ENCODE measurements at regions not wholly inside any gene's neighbourhood (a gene's known extent, or its start where the extent isn't known, plus 50 kb on each side); places are given as distances from the start of the nearest gene placed in this dataset.

DNA sequence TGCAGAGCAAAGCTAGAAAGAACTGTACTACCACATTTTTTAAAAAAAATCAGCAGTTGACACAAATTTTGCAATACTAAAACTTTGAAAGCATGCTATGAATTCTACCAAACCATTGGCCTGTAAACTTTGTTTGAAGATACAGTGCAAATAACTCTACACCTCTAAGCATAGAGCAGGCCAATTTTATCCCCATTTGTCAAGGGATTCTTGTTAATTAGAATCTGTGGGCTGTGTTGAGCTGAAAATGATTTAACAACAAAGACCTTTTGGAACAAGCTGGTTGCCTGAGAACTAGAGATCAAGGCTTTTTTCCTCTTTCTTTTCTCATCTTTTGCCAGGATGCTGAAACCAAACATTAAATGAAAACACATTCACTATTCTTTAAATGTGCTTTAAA is 886.0 kb upstream of the CDH2 start:
- no peak for DNase-seq
- Histone ChIP-seq H2BK20ac (ENCODE audit: low read depth, low read length, poor library complexity, severe bottlenecking) (no peak overlapping the region), H2BK15ac (ENCODE audit: low read depth, low read length) (no peak overlapping the region), H2AFZ (ENCODE audit: low read length) (no peak overlapping the region), H3K23me2 (ENCODE audit: insufficient read length, low read depth, low read length, poor library complexity, severe bottlenecking) (no peaks in the 10 kb centered on the region), H2AK5ac (ENCODE audit: insufficient read length, low read length) (no peak overlapping the region), H3K14ac (ENCODE audit: insufficient read depth, low read length) (no peak overlapping the region), H4K20me1 (ENCODE audit: control insufficient read depth, insufficient read depth, insufficient read length) (no peaks in the 10 kb centered on the region), H3K18ac (ENCODE audit: insufficient read length, low read depth, low read length) (no peak overlapping the region), H3K79me2 (ENCODE audit: insufficient read depth, low read length) (no peaks in the 10 kb centered on the region), H4K8ac (replicated peaks; ENCODE audit: insufficient read length, low read depth, low read length) (no peak overlapping the region), H3K4me2 (ENCODE audit: insufficient read depth, insufficient read length, low read length) (no peak overlapping the region), H3K23ac (ENCODE audit: insufficient read length, low read depth, low read length) (no peak overlapping the region), H3T11ph (ENCODE audit: low read length) (no peak overlapping the region), H3K9ac (ENCODE audit: extremely low read depth, insufficient read length, low read length) (no peak overlapping the region), H3K56ac (ENCODE audit: insufficient read length, low read depth, low read length) (no peak overlapping the region), H2BK12ac (ENCODE audit: insufficient read length, low read depth, low read length) (no peak overlapping the region), H3K79me1 (ENCODE audit: insufficient read depth, low read depth, low read length, poor library complexity, severe bottlenecking) (no peaks in the 10 kb centered on the region), H3K27me3 (ENCODE audit: insufficient read depth, low read length) (no peaks in the 10 kb centered on the region), H3K4me1 (ENCODE audit: insufficient read depth, low read length) (no peaks in the 10 kb centered on the region), H2BK5ac (ENCODE audit: insufficient read length, low read length) (no peak overlapping the region), H3K9me3 (ENCODE audit: control insufficient read depth, low read depth, low read length) (no peaks in the 10 kb centered on the region), H2BK120ac (ENCODE audit: low read depth, low read length, poor library complexity, severe bottlenecking) (no peak overlapping the region), H4K91ac (ENCODE audit: insufficient read length, low read depth, low read length) (no peak overlapping the region), H3K4ac (ENCODE audit: low read depth, low read length) (no peak overlapping the region), H4K5ac (ENCODE audit: insufficient read length, low read depth, low read length) (no peak overlapping the region), H3K27ac (ENCODE audit: insufficient read length, low read depth, low read length) (no peak overlapping the region)
- H3K9me3 Mint-ChIP-seq, result no peaks in the 10 kb centered on the region
- TF ChIP-seq, protein P1, sequence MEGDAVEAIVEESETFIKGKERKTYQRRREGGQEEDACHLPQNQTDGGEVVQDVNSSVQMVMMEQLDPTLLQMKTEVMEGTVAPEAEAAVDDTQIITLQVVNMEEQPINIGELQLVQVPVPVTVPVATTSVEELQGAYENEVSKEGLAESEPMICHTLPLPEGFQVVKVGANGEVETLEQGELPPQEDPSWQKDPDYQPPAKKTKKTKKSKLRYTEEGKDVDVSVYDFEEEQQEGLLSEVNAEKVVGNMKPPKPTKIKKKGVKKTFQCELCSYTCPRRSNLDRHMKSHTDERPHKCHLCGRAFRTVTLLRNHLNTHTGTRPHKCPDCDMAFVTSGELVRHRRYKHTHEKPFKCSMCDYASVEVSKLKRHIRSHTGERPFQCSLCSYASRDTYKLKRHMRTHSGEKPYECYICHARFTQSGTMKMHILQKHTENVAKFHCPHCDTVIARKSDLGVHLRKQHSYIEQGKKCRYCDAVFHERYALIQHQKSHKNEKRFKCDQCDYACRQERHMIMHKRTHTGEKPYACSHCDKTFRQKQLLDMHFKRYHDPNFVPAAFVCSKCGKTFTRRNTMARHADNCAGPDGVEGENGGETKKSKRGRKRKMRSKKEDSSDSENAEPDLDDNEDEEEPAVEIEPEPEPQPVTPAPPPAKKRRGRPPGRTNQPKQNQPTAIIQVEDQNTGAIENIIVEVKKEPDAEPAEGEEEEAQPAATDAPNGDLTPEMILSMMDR (conservative IDR thresholded peaks at IDR 0.05), result no peak
- no peaks in the 10 kb centered on the region for H3K27me3 Mint-ChIP-seq (ENCODE audit: low read depth)
- H3K27ac Mint-ChIP-seq, result no peak overlapping the region
- H3K4me3 Mint-ChIP-seq, result no peak overlapping the region
- no peaks in the 10 kb centered on the region for H3K36me3 Mint-ChIP-seq (ENCODE audit: insufficient read depth in 1 of 3, low read depth in 3 of 3)
- 0 out of 4 replicates have a peak, but pooled peaks cover 0 to 7% of the 10 kb centered on the region in 2 experiments for H3K4me1 Mint-ChIP-seq
